SU-DHL-6 (cell line): ENCODE measurements at regions not wholly inside any gene's neighbourhood (a gene's known extent, or its start where the extent isn't known, plus 50 kb on each side); places are given as distances from the start of the nearest gene placed in this dataset.

Experiments
- EZH2phosphoT487 ChIP-seq: fragments of 200-600 bp; sonication (generic), shearing (Covaris generic); conservative IDR thresholded peaks from 2 replicates; pipeline ENCODE4 v1.6.1; 2018; ENCODE audit warnings: mild to moderate bottlenecking, antibody characterized with exemption, low read length, moderate library complexity, mixed read lengths
- TF ChIP-seq, protein P1 (sequence below): fragments of 200-600 bp; sonication (generic); IDR thresholded peaks from one replicate; pipeline ENCODE4 v1.5.1; 2017; ENCODE audit warnings: antibody characterized with exemption, mild to moderate bottlenecking, low read length, moderate library complexity; ENCODE audit not compliant: insufficient read depth, poor library complexity, severe bottlenecking

DNA sequence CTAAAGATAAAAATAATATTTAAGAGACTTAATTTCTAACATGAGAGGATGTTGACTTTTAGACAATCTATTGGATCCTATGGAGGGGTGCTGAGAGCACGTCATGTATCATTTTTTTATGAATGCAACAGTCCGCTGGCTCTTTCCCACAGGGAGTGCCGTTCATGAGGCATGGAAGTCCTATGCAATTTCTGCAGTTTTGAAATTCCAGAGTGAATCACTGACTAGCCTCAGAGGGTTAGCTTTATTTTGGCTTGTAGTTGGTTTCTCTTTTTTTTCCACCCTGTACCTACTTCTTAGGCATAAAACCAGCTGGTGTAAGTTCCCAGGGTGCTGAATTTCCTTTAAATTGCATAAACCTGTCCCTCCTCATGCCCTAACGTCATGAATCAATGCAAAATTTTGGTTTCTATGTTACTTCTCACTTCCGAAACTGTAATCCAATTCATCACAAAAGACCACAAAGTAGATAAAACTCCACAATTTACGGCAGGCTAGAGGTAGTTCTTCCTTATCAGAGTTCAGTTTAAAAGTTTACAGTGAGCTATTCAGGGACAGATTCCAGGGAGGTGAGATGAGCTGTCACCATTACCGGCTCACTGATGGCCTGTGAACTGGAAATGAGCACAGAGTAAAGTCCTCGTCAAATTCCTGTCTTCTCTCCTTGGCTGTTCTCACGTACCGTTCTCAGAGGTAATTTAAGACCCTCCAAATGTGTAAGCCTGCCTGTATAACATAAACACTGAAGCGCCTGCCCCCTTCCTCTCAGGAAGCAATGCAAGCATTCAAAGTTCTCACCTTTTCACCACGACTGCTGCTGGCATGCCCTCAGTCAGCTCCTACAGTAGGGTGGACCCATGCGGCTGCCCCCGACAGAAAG lies 216.6 kb upstream of the SLC10A2 start:
- TF ChIP-seq, protein P1, sequence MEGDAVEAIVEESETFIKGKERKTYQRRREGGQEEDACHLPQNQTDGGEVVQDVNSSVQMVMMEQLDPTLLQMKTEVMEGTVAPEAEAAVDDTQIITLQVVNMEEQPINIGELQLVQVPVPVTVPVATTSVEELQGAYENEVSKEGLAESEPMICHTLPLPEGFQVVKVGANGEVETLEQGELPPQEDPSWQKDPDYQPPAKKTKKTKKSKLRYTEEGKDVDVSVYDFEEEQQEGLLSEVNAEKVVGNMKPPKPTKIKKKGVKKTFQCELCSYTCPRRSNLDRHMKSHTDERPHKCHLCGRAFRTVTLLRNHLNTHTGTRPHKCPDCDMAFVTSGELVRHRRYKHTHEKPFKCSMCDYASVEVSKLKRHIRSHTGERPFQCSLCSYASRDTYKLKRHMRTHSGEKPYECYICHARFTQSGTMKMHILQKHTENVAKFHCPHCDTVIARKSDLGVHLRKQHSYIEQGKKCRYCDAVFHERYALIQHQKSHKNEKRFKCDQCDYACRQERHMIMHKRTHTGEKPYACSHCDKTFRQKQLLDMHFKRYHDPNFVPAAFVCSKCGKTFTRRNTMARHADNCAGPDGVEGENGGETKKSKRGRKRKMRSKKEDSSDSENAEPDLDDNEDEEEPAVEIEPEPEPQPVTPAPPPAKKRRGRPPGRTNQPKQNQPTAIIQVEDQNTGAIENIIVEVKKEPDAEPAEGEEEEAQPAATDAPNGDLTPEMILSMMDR, result no peak
- no peak for TF ChIP-seq EZH2phosphoT487
